H9 (cell line): ENCODE measurements at regions not wholly inside any gene's neighbourhood (a gene's known extent, or its start where the extent isn't known, plus 50 kb on each side); places are given as distances from the start of the nearest gene placed in this dataset.

Experiments
- DNase-seq: peaks from one replicate; pipeline ENCODE4 v3.0.0-alpha.2; 2017
- H2AFZ ChIP-seq: one replicate; pipeline ENCODE4 v1.6.1; 2013; ENCODE audit warnings: mild to moderate bottlenecking, low read length, control low read depth, moderate library complexity
- H2AK5ac ChIP-seq: 2 replicates; pipeline ENCODE4 v1.6.1; 2013; ENCODE audit warnings: low read length, control low read depth, mixed read lengths; ENCODE audit not compliant: insufficient read length
- H2BK120ac ChIP-seq: one replicate; pipeline ENCODE4 v1.6.1; 2013; ENCODE audit warnings: low read depth, mild to moderate bottlenecking, low read length, control low read depth, inconsistent platforms; ENCODE audit not compliant: poor library complexity, severe bottlenecking
- H2BK12ac ChIP-seq: 2 replicates; pipeline ENCODE4 v1.6.1; 2013; ENCODE audit warnings: low read length, control low read depth, mixed read lengths, low read depth; ENCODE audit not compliant: insufficient read length
- H2BK15ac ChIP-seq: 2 replicates; pipeline ENCODE4 v1.6.1; 2013; ENCODE audit warnings: low read depth, low read length, control low read depth
- H2BK20ac ChIP-seq: one replicate; pipeline ENCODE4 v1.6.1; 2013; ENCODE audit warnings: low read depth, mild to moderate bottlenecking, low read length, control low read depth, inconsistent platforms; ENCODE audit not compliant: poor library complexity, severe bottlenecking
- H2BK5ac ChIP-seq: 2 replicates; pipeline ENCODE4 v1.6.1; 2013; ENCODE audit warnings: low read length, control low read depth, mixed read lengths; ENCODE audit not compliant: insufficient read length
- H3K14ac ChIP-seq: 2 replicates; pipeline ENCODE4 v1.6.1; 2013; ENCODE audit warnings: low read length, control low read depth; ENCODE audit not compliant: insufficient read depth
- H3K18ac ChIP-seq: 2 replicates; pipeline ENCODE4 v1.6.1; 2013; ENCODE audit warnings: low read depth, mild to moderate bottlenecking, mixed read lengths, low read length, control low read depth; ENCODE audit not compliant: insufficient read length
- H3K23ac ChIP-seq: 2 replicates; pipeline ENCODE4 v1.6.1; 2013; ENCODE audit warnings: low read length, control low read depth, mixed read lengths, low read depth; ENCODE audit not compliant: insufficient read length
- H3K23me2 ChIP-seq: 2 replicates; pipeline ENCODE4 v1.6.1; 2013; ENCODE audit warnings: low read depth, mild to moderate bottlenecking, mixed read lengths, low read length, control low read depth; ENCODE audit not compliant: insufficient read length, poor library complexity, severe bottlenecking
- H3K27ac ChIP-seq: 2 replicates; pipeline ENCODE4 v1.5.1; 2013; ENCODE audit warnings: low read length, control low read depth, mixed read lengths, low read depth; ENCODE audit not compliant: insufficient read length
- H3K27me3 ChIP-seq: 2 replicates; pipeline ENCODE4 v1.6.1; 2013; ENCODE audit warnings: low read length, control low read depth, inconsistent platforms; ENCODE audit not compliant: insufficient read depth
- H3K4ac ChIP-seq: 2 replicates; pipeline ENCODE4 v1.6.1; 2013; ENCODE audit warnings: low read depth, mild to moderate bottlenecking, control low read depth, inconsistent platforms, low read length, moderate library complexity
- H3K4me1 ChIP-seq: 2 replicates; pipeline ENCODE4 v1.6.1; 2013; ENCODE audit warnings: low read length, control low read depth, inconsistent platforms; ENCODE audit not compliant: insufficient read depth
- H3K4me2 ChIP-seq: 2 replicates; pipeline ENCODE4 v1.6.1; 2013; ENCODE audit warnings: low read length, control low read depth, mixed read lengths; ENCODE audit not compliant: insufficient read length, insufficient read depth
- H3K56ac ChIP-seq: 2 replicates; pipeline ENCODE4 v1.6.1; 2013; ENCODE audit warnings: low read depth, mild to moderate bottlenecking, mixed read lengths, low read length, control low read depth; ENCODE audit not compliant: insufficient read length
- H3K79me1 ChIP-seq: 2 replicates; pipeline ENCODE4 v1.6.1; 2013; ENCODE audit warnings: low read depth, mild to moderate bottlenecking, moderate library complexity, low read length, control low read depth, inconsistent platforms; ENCODE audit not compliant: insufficient read depth, poor library complexity, severe bottlenecking
- H3K79me2 ChIP-seq: 2 replicates; pipeline ENCODE4 v1.6.1; 2013; ENCODE audit warnings: low read length, control low read depth, inconsistent platforms; ENCODE audit not compliant: insufficient read depth
- H3K9ac ChIP-seq: 2 replicates; pipeline ENCODE4 v1.6.1; 2013; ENCODE audit warnings: low read length, control low read depth, mixed read lengths; ENCODE audit not compliant: insufficient read length; ENCODE audit errors: extremely low read depth
- H3K9me3 ChIP-seq: one replicate; pipeline ENCODE4 v1.6.1; 2013; ENCODE audit warnings: low read depth, low read length, inconsistent platforms; ENCODE audit not compliant: control insufficient read depth
- H3T11ph ChIP-seq: one replicate; pipeline ENCODE4 v1.6.1; 2013; ENCODE audit warnings: mild to moderate bottlenecking, low read length, control low read depth, inconsistent platforms
- H4K20me1 ChIP-seq: one replicate; pipeline ENCODE4 v1.6.1; 2013; ENCODE audit not compliant: control insufficient read depth, insufficient read length, insufficient read depth
- H4K5ac ChIP-seq: 2 replicates; pipeline ENCODE4 v1.6.1; 2013; ENCODE audit warnings: low read depth, mild to moderate bottlenecking, mixed read lengths, low read length, control low read depth; ENCODE audit not compliant: insufficient read length
- H4K8ac ChIP-seq: replicated peaks from 2 replicates; pipeline ENCODE4 v1.6.1; 2013; ENCODE audit warnings: low read length, control low read depth, mixed read lengths, low read depth; ENCODE audit not compliant: insufficient read length
- H4K91ac ChIP-seq: 2 replicates; pipeline ENCODE4 v1.6.1; 2013; ENCODE audit warnings: low read depth, mild to moderate bottlenecking, moderate library complexity, mixed read lengths, low read length, control low read depth; ENCODE audit not compliant: insufficient read length
- H3K27ac Mint-ChIP-seq, 3 experiments: 2 replicates in 2 of 3; 3 replicates in 1 of 3; pipeline ENCODE4 v1.8.0; 2020 to 2021; ENCODE audit warnings: mixed read lengths in 3 of 3, mild to moderate bottlenecking in 1 of 3, moderate library complexity in 1 of 3
- H3K27me3 Mint-ChIP-seq: 2 replicates; pipeline ENCODE4 v1.8.0; 2021; ENCODE audit warnings: low read depth, mild to moderate bottlenecking, moderate library complexity, mixed read lengths
- H3K36me3 Mint-ChIP-seq, 3 experiments: 2 replicates in 2 of 3; 3 replicates in 1 of 3; pipeline ENCODE4 v1.8.0; 2020 to 2021; ENCODE audit warnings: low read depth in 3 of 3, mixed read lengths in 3 of 3; ENCODE audit not compliant: insufficient read depth in 1 of 3
- H3K4me1 Mint-ChIP-seq, 2 experiments: 2 replicates each; pipeline ENCODE4 v1.8.0; 2020; ENCODE audit warnings: mixed read lengths in 2 of 2
- H3K4me3 Mint-ChIP-seq, 2 experiments: 2 replicates in 1 of 2; 3 replicates in 1 of 2; pipeline ENCODE4 v1.8.0; 2020 to 2021; ENCODE audit warnings: mild to moderate bottlenecking in 2 of 2, mixed read lengths in 2 of 2, moderate library complexity in 1 of 2
- H3K9me3 Mint-ChIP-seq, 2 experiments: 2 replicates in 1 of 2; 3 replicates in 1 of 2; pipeline ENCODE4 v1.8.0; 2020; ENCODE audit warnings: mild to moderate bottlenecking in 2 of 2, mixed read lengths in 2 of 2, moderate library complexity in 1 of 2
- WGBS: extraction: QIAGEN DNeasy Blood & Tissue Kit; methylation state at CpG from one replicate; pipeline ENCODE4 v1.1.7; 2013; ENCODE audit warnings: missing lambda C conversion rate, low lambda C conversion rate, mixed read lengths; ENCODE audit not compliant: insufficient read length; ENCODE audit errors: extremely low coverage; 5-methylcytosine and 5-hydroxymethylcytosine counted together
- TF ChIP-seq, protein P1 (sequence below): fragments of 200-600 bp; sonication (generic); conservative IDR thresholded peaks from 3 replicates; pipeline ENCODE4 v1.8.0; 2021; ENCODE audit warnings: antibody characterized with exemption, mild to moderate bottlenecking

DNA sequence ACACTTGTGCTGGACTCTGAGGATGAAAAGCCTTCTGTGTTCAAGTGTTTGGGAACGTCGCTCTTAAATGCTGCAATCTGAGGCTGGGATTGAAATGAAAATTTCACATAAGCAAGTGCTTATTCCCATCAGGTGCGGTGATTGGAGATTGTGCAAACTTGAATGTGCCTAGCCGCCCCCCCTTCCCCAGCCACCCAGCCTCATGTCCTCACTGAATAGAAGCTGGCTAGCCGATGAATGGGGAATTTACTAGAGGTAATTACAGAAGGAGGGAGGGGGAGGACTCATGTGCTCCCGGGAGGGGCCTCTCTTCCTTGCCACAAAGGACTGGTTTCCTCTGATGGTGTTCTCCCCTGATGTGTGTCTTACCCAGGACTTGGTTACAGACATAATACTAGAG is 544.8 kb upstream of the EEF2KMT start:
- Histone ChIP-seq H3K23me2 (no peaks in the 10 kb centered on the region), H3K27ac (no peak overlapping the region), H4K8ac (no peak overlapping the region), H2BK15ac (no peak overlapping the region), H3K4me1 (peaks cover 2% of the 10 kb centered on the region), H3K9ac (no peak overlapping the region), H3K4ac (no peak overlapping the region), H3K56ac (no peak overlapping the region), H2BK5ac (no peak overlapping the region), H2BK12ac (no peak overlapping the region), H2BK20ac (no peak overlapping the region), H2AFZ (no peak overlapping the region), H3T11ph (no peak overlapping the region), H4K5ac (no peak overlapping the region), H3K79me1 (no peaks in the 10 kb centered on the region), H2AK5ac (no peak overlapping the region), H3K27me3 (no peaks in the 10 kb centered on the region), H3K4me2 (no peak overlapping the region), H4K20me1 (no peaks in the 10 kb centered on the region), H3K18ac (no peak overlapping the region), H3K9me3 (no peaks in the 10 kb centered on the region), H3K14ac (no peak overlapping the region), H2BK120ac (no peak overlapping the region), H3K23ac (no peak overlapping the region), H3K79me2 (no peaks in the 10 kb centered on the region), H4K91ac (no peak overlapping the region)
- TF ChIP-seq, protein P1, sequence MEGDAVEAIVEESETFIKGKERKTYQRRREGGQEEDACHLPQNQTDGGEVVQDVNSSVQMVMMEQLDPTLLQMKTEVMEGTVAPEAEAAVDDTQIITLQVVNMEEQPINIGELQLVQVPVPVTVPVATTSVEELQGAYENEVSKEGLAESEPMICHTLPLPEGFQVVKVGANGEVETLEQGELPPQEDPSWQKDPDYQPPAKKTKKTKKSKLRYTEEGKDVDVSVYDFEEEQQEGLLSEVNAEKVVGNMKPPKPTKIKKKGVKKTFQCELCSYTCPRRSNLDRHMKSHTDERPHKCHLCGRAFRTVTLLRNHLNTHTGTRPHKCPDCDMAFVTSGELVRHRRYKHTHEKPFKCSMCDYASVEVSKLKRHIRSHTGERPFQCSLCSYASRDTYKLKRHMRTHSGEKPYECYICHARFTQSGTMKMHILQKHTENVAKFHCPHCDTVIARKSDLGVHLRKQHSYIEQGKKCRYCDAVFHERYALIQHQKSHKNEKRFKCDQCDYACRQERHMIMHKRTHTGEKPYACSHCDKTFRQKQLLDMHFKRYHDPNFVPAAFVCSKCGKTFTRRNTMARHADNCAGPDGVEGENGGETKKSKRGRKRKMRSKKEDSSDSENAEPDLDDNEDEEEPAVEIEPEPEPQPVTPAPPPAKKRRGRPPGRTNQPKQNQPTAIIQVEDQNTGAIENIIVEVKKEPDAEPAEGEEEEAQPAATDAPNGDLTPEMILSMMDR, result no peak
- Mint-ChIP-seq H3K4me1 (peaks cover 14 to 20% of the 10 kb centered on the region in 2 experiments), H3K4me3 (no peak overlapping the region), H3K9me3 (no peaks in the 10 kb centered on the region; a peak in 1 of 5 replicates), H3K27ac (no peak overlapping the region; a peak in 1 of 7 replicates), H3K27me3 (no peaks in the 10 kb centered on the region), H3K36me3 (no peaks in the 10 kb centered on the region)
- DNase-seq, result no peak
- WGBS, result no CpG with 5 or more reads among the region's 6 CpGs
